Neural progenitor cell (in vitro differentiated cells): ENCODE measurements at regions not wholly inside any gene's neighbourhood (a gene's known extent, or its start where the extent isn't known, plus 50 kb on each side); places are given as distances from the start of the nearest gene placed in this dataset.

Experiments used
- CTCF ChIP-seq: fragments of 200-600 bp; sonication (generic); IDR thresholded peaks from 2 replicates; pipeline ENCODE4 v1.5.1; 2017; ENCODE audit warnings: antibody characterized with exemption, mild to moderate bottlenecking
- EZH2phosphoT487 ChIP-seq: fragments of 200-600 bp; sonication (generic); IDR thresholded peaks from 2 replicates; pipeline ENCODE4 v1.6.1; 2017; ENCODE audit warnings: antibody characterized with exemption

GRCh38 chr1:80987106-80987505, 813.6 kb upstream of the ADGRL2 start:
- TF ChIP-seq EZH2phosphoT487: no peak
- no peak for TF ChIP-seq CTCF
